ENCODE measurements at regions not wholly inside any gene's neighbourhood (a gene's known extent, or its start where the extent isn't known, plus 50 kb on each side); places are given as distances from the start of the nearest gene placed in this dataset.

- Histone ChIP-seq H3K4me1 (ENCODE audit: control insufficient read depth in 2 of 2, insufficient read depth in 1 of 2, low read depth in 1 of 2, low read length in 2 of 2) (peaks cover 8% of the 10 kb centered on the region in 2 donors), H3K4me3 (ENCODE audit: low read length in 2 of 2) (no peak overlapping the region), H4K8ac (ENCODE audit: low read depth, low read length) (no peak overlapping the region)
These were observed 79.4 kb upstream of the NBEA start for GRCh38 chr13:34862716-34863115.

GRCh38 chr13:34863360-34864135 is 78.5 kb upstream of the NBEA start:
- Histone ChIP-seq H2AK5ac (ENCODE audit: low read depth, low read length) (no peak overlapping the region), H2AFZ (ENCODE audit: low read length) (no peak overlapping the region), H2BK15ac (ENCODE audit: low read length) (no peak overlapping the region), H2BK5ac (ENCODE audit: low read length) (no peak overlapping the region), H4K91ac (ENCODE audit: low read depth, low read length, poor library complexity) (no peak overlapping the region), H3K23ac (ENCODE audit: low read depth, low read length, poor library complexity) (no peak overlapping the region), H3K9ac (ENCODE audit: low read depth, low read length, poor library complexity) (no peak overlapping the region), H3K36me3 (replicated peaks in 1 of 2; ENCODE audit: control insufficient read depth in 2 of 2, insufficient read depth in 2 of 2, low read length in 2 of 2) (no peaks in the 10 kb centered on the region), H3K27me3 (ENCODE audit: control insufficient read depth in 3 of 3, insufficient read depth in 3 of 3, low read depth in 1 of 3, low read length in 3 of 3) (no peaks in the 10 kb centered on the region), H3K9me3 (replicated peaks in 1 of 2; ENCODE audit: control insufficient read depth in 2 of 2, insufficient read depth in 1 of 2, low read depth in 1 of 2, low read length in 2 of 2) (no peaks in the 10 kb centered on the region), H3K4me3 (ENCODE audit: low read length in 2 of 2) (no peak overlapping the region), H2BK12ac (ENCODE audit: low read length) (no peak overlapping the region), H3K27ac (replicated peaks; ENCODE audit: low read length) (no peak overlapping the region), H2BK120ac (ENCODE audit: low read depth, low read length) (no peak overlapping the region), H4K8ac (ENCODE audit: low read depth, low read length) (no peak overlapping the region), H3K14ac (ENCODE audit: low read length) (no peak overlapping the region), H3K4me1 (ENCODE audit: control insufficient read depth in 2 of 2, insufficient read depth in 1 of 2, low read depth in 1 of 2, low read length in 2 of 2) (peaks cover 8 to 9% of the 10 kb centered on the region in 2 donors), H3K18ac (ENCODE audit: low read length) (no peak overlapping the region), H3K4ac (ENCODE audit: low read length) (no peak overlapping the region), H3K79me1 (ENCODE audit: low read depth, low read length) (no peaks in the 10 kb centered on the region), H3K4me2 (ENCODE audit: insufficient read depth, low read length, poor library complexity, severe bottlenecking) (no peak overlapping the region)
- DNase-seq (ENCODE audit: low spot score), result no peak
- no CpG with 5 or more reads among the region's 4 CpGs for WGBS, 2 donors (ENCODE audit: extremely low coverage in 2 of 2, insufficient read length in 2 of 2, insufficient replicate concordance in 1 of 2)

More at GRCh38 chr13:34862716-34863115, 79.4 kb upstream of the NBEA start:
- Histone ChIP-seq H3K36me3 (replicated peaks in 1 of 2; ENCODE audit: control insufficient read depth in 2 of 2, insufficient read depth in 2 of 2, low read length in 2 of 2) (no peaks in the 10 kb centered on the region), H3K9ac (ENCODE audit: low read depth, low read length, poor library complexity) (no peak overlapping the region), H3K27ac (replicated peaks; ENCODE audit: low read length) (no peak overlapping the region), H2BK15ac (ENCODE audit: low read length) (no peak overlapping the region), H3K23ac (ENCODE audit: low read depth, low read length, poor library complexity) (no peak overlapping the region), H2BK12ac (ENCODE audit: low read length) (no peak overlapping the region), H3K4me2 (ENCODE audit: insufficient read depth, low read length, poor library complexity, severe bottlenecking) (no peak overlapping the region), H3K79me1 (ENCODE audit: low read depth, low read length) (no peaks in the 10 kb centered on the region), H3K14ac (ENCODE audit: low read length) (no peak overlapping the region), H3K27me3 (ENCODE audit: control insufficient read depth in 3 of 3, insufficient read depth in 3 of 3, low read depth in 1 of 3, low read length in 3 of 3) (no peaks in the 10 kb centered on the region), H2AFZ (ENCODE audit: low read length) (no peak overlapping the region), H2AK5ac (ENCODE audit: low read depth, low read length) (no peak overlapping the region), H3K9me3 (replicated peaks in 1 of 2; ENCODE audit: control insufficient read depth in 2 of 2, insufficient read depth in 1 of 2, low read depth in 1 of 2, low read length in 2 of 2) (no peaks in the 10 kb centered on the region), H2BK5ac (ENCODE audit: low read length) (no peak overlapping the region), H3K4ac (ENCODE audit: low read length) (no peak overlapping the region), H3K18ac (ENCODE audit: low read length) (no peak overlapping the region), H2BK120ac (ENCODE audit: low read depth, low read length) (no peak overlapping the region), H4K91ac (ENCODE audit: low read depth, low read length, poor library complexity) (no peak overlapping the region)
- WGBS, 2 donors (ENCODE audit: extremely low coverage in 2 of 2, insufficient read length in 2 of 2, insufficient replicate concordance in 1 of 2), result no CpG with 5 or more reads among the region's 3 CpGs
- no peak for DNase-seq (ENCODE audit: low spot score)

GRCh38 chr13:34864671-34865070 is 77.4 kb upstream of the NBEA start:
- Histone ChIP-seq H3K4ac (ENCODE audit: low read length) (no peak overlapping the region), H3K36me3 (replicated peaks in 1 of 2; ENCODE audit: control insufficient read depth in 2 of 2, insufficient read depth in 2 of 2, low read length in 2 of 2) (no peaks in the 10 kb centered on the region), H3K4me2 (ENCODE audit: insufficient read depth, low read length, poor library complexity, severe bottlenecking) (no peak overlapping the region), H3K79me1 (ENCODE audit: low read depth, low read length) (no peaks in the 10 kb centered on the region), H3K23ac (ENCODE audit: low read depth, low read length, poor library complexity) (no peak overlapping the region), H2BK120ac (ENCODE audit: low read depth, low read length) (no peak overlapping the region), H3K9me3 (replicated peaks in 1 of 2; ENCODE audit: control insufficient read depth in 2 of 2, insufficient read depth in 1 of 2, low read depth in 1 of 2, low read length in 2 of 2) (no peaks in the 10 kb centered on the region), H3K9ac (ENCODE audit: low read depth, low read length, poor library complexity) (no peak overlapping the region), H2BK5ac (ENCODE audit: low read length) (no peak overlapping the region), H3K27me3 (ENCODE audit: control insufficient read depth in 3 of 3, insufficient read depth in 3 of 3, low read depth in 1 of 3, low read length in 3 of 3) (no peaks in the 10 kb centered on the region), H3K14ac (ENCODE audit: low read length) (no peak overlapping the region), H3K4me1 (ENCODE audit: control insufficient read depth in 2 of 2, insufficient read depth in 1 of 2, low read depth in 1 of 2, low read length in 2 of 2) (peaks cover 9% of the 10 kb centered on the region in 2 donors), H3K27ac (replicated peaks; ENCODE audit: low read length) (no peak overlapping the region), H2BK12ac (ENCODE audit: low read length) (no peak overlapping the region), H2BK15ac (ENCODE audit: low read length) (no peak overlapping the region), H4K8ac (ENCODE audit: low read depth, low read length) (no peak overlapping the region), H3K18ac (ENCODE audit: low read length) (no peak overlapping the region), H4K91ac (ENCODE audit: low read depth, low read length, poor library complexity) (no peak overlapping the region), H2AFZ (ENCODE audit: low read length) (no peak overlapping the region), H3K4me3 (ENCODE audit: low read length in 2 of 2) (no peak overlapping the region), H2AK5ac (ENCODE audit: low read depth, low read length) (no peak overlapping the region)
- no peak for DNase-seq (ENCODE audit: low spot score)
- no CpG with 5 or more reads among the region's 1 CpG for WGBS, 2 donors (ENCODE audit: extremely low coverage in 2 of 2, insufficient read length in 2 of 2, insufficient replicate concordance in 1 of 2)

- no peak overlapping the region for H3K4ac ChIP-seq (ENCODE audit: low read length)
- no peaks in the 10 kb centered on the region for H3K79me1 ChIP-seq (ENCODE audit: low read depth, low read length)
- H3K36me3 ChIP-seq (replicated peaks in 1 of 2; ENCODE audit: control insufficient read depth in 2 of 2, insufficient read depth in 2 of 2, low read length in 2 of 2), result no peaks in the 10 kb centered on the region
- H3K4me3 ChIP-seq (ENCODE audit: low read length in 2 of 2), result no peak overlapping the region
- no peaks in the 10 kb centered on the region for H3K9me3 ChIP-seq (replicated peaks in 1 of 2; ENCODE audit: control insufficient read depth in 2 of 2, insufficient read depth in 1 of 2, low read depth in 1 of 2, low read length in 2 of 2)
- no peak overlapping the region for H2BK12ac ChIP-seq (ENCODE audit: low read length)
- H3K14ac ChIP-seq (ENCODE audit: low read length), result no peak overlapping the region
- H3K9ac ChIP-seq (ENCODE audit: low read depth, low read length, poor library complexity), result no peak overlapping the region
- WGBS, 2 donors (ENCODE audit: extremely low coverage in 2 of 2, insufficient read length in 2 of 2, insufficient replicate concordance in 1 of 2), result no CpG with 5 or more reads among the region's 4 CpGs
- H3K23ac ChIP-seq (ENCODE audit: low read depth, low read length, poor library complexity), result no peak overlapping the region
- H2AK5ac ChIP-seq (ENCODE audit: low read depth, low read length), result no peak overlapping the region
- no peak overlapping the region for H2BK15ac ChIP-seq (ENCODE audit: low read length)
- H2BK5ac ChIP-seq (ENCODE audit: low read length), result no peak overlapping the region
- H2BK120ac ChIP-seq (ENCODE audit: low read depth, low read length), result no peak overlapping the region
- no peak overlapping the region for H3K4me2 ChIP-seq (ENCODE audit: insufficient read depth, low read length, poor library complexity, severe bottlenecking)
- H3K18ac ChIP-seq (ENCODE audit: low read length), result no peak overlapping the region
- no peak for DNase-seq (ENCODE audit: low spot score)
- no peak overlapping the region for H2AFZ ChIP-seq (ENCODE audit: low read length)
- H4K91ac ChIP-seq (ENCODE audit: low read depth, low read length, poor library complexity), result no peak overlapping the region
- peaks cover 9 to 10% of the 10 kb centered on the region in 2 donors for H3K4me1 ChIP-seq (ENCODE audit: control insufficient read depth in 2 of 2, insufficient read depth in 1 of 2, low read depth in 1 of 2, low read length in 2 of 2)
- no peaks in the 10 kb centered on the region for H3K27me3 ChIP-seq (ENCODE audit: control insufficient read depth in 3 of 3, insufficient read depth in 3 of 3, low read depth in 1 of 3, low read length in 3 of 3)
- no peak overlapping the region for H4K8ac ChIP-seq (ENCODE audit: low read depth, low read length)
- H3K27ac ChIP-seq (replicated peaks; ENCODE audit: low read length), result no peak overlapping the region
These were observed 74.5 kb upstream of the NBEA start for GRCh38 chr13:34867590-34867989.

All from neuronal stem cell (in vitro differentiated cells).